Endothelial cell of umbilical vein (primary cell): ENCODE measurements at regions not wholly inside any gene's neighbourhood (a gene's known extent, or its start where the extent isn't known, plus 50 kb on each side); places are given as distances from the start of the nearest gene placed in this dataset.

Experiments used
- MAX ChIP-seq: IDR thresholded peaks from 2 replicates; pipeline ENCODE4 v1.6.1; 2011; ENCODE audit not compliant: insufficient read depth, insufficient read length
- MYC ChIP-seq: IDR thresholded peaks from one replicate; pipeline ENCODE4 v1.6.1; 2011; ENCODE audit warnings: mild to moderate bottlenecking, low read depth, low read length
- POLR2A ChIP-seq: IDR thresholded peaks from 2 replicates; pipeline ENCODE4 v1.6.1; 2012; ENCODE audit warnings: low read depth, mild to moderate bottlenecking, control low read depth, low read length
- POLR2AphosphoS5 ChIP-seq: IDR thresholded peaks from 2 replicates; pipeline ENCODE4 v1.6.1; 2012; ENCODE audit warnings: low read depth, mild to moderate bottlenecking, control low read depth, low read length, moderate library complexity; ENCODE audit not compliant: insufficient read depth
- TF ChIP-seq, protein P1 (sequence below), 2 donors: IDR thresholded peaks; 1 replicate in 1 of 2; 2 replicates in 1 of 2; pipeline ENCODE4 v1.5.1; 2011; ENCODE audit warnings: low read length in 2 of 2, mild to moderate bottlenecking in 2 of 2, moderate library complexity in 2 of 2, control low read depth in 1 of 2, inconsistent platforms in 1 of 2, low read depth in 1 of 2; ENCODE audit not compliant: insufficient read depth in 1 of 2; ENCODE audit errors: extremely low read depth in 1 of 2

DNA sequence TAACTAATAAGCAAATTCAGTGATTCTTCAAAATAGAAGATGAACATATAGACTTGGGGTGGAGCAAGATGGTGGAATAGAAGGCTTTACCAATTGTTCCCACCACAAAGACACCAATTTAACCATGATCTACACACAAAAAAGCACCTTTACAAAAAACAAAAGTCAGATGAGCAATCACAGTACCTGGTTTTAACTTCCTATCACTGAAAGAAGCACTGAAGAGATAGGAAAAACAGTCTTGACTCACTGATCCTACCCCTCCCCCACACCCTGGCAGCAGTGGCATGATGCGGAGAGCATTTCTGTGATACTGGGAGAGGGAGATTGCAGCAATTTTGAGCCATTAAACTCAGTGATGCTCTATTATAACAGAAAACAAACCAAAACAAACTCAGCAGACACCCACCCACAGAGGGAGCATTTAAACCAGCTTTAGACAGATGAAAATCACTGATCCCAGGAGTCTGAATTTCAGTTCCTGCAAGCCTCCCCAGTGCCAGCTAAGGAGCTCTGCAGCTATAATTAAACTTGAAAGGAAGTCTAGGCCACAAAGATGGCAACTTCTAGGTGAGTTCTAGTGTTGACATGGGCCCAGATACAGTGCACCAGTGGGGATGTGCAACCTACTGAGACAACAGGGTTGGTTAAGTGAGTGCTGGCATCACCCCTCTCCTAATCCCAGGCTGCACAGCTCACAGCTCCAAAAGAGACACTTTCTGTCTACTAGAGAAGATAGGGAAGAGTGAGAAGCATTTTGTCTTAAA is 161.8 kb upstream of the GRIA4 start:
- TF ChIP-seq, protein P1, sequence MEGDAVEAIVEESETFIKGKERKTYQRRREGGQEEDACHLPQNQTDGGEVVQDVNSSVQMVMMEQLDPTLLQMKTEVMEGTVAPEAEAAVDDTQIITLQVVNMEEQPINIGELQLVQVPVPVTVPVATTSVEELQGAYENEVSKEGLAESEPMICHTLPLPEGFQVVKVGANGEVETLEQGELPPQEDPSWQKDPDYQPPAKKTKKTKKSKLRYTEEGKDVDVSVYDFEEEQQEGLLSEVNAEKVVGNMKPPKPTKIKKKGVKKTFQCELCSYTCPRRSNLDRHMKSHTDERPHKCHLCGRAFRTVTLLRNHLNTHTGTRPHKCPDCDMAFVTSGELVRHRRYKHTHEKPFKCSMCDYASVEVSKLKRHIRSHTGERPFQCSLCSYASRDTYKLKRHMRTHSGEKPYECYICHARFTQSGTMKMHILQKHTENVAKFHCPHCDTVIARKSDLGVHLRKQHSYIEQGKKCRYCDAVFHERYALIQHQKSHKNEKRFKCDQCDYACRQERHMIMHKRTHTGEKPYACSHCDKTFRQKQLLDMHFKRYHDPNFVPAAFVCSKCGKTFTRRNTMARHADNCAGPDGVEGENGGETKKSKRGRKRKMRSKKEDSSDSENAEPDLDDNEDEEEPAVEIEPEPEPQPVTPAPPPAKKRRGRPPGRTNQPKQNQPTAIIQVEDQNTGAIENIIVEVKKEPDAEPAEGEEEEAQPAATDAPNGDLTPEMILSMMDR (IDR thresholded peaks at IDR 0.05; ENCODE audit: extremely low read depth in 1 of 2, insufficient read depth in 1 of 2, low read depth in 1 of 2, low read length in 2 of 2), result no peak
- TF ChIP-seq MAX (no peak), POLR2A (no peak), POLR2AphosphoS5 (no peak), MYC (no peak)
